UCSD-AML1 (cell line): ENCODE measurements at regions not wholly inside any gene's neighbourhood (a gene's known extent, or its start where the extent isn't known, plus 50 kb on each side); places are given as distances from the start of the nearest gene placed in this dataset.

ENCODE experiments used
- DNase-seq: peaks from one replicate; lab custom pipeline; 2025; ENCODE audit not compliant: unreplicated experiment; lab: John Stamatoyannopoulos, UW

GRCh38 chr4:1479454-1479853 is 73.2 kb upstream of the NKX1-1 start:
- DNase-seq: no peak

- no peak for DNase-seq
Observed at GRCh38 chr4:1478766-1479355, 72.6 kb upstream of the NKX1-1 start.

GRCh38 chr4:1477045-1477840 is 71.0 kb upstream of the NKX1-1 start:
- no peak for DNase-seq

GRCh38 chr4:1476140-1476513 is 69.9 kb upstream of the NKX1-1 start:
- no peak for DNase-seq

DNA sequence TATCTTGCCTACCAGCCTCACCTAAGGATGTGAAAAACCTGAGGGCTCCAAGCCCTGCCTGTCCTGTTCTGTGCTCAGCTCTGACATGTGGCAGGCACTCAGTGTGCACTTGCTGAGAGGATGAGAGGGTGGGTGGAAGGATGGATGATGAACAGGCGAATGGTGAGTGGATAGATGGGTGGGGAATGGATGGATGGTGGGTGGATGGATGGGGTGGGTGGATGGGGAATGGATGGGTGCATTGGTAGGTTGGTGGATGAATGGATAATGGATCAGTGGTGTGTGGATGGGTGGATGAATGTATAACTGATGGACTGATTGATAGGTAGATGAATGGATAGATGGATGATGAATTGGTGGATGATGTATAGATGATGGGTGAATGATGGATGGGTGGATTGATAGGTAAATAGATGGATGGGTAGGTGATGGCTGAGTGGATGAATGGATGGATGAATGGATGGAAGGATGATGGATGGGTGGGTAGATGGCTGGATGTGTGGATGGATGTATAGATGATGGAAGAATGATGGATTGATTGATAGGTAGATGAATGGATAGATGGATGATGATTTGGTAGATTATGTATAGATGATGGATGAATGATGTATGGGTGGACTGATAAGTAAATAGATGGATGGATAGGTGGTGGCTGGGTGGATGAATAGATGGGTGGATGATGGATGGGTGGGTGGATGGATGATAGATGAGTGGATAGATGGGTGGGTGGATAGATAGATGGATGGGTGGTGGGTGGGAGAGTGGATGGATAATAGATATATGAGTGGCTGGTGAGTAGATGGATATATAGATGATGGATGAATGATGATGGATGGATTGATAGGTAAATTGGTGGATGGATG is 69.3 kb upstream of the NKX1-1 start:
- DNase-seq: no peak

- DNase-seq: no peak
Observed at GRCh38 chr4:1474126-1475090, 68.2 kb upstream of the NKX1-1 start.

DNA sequence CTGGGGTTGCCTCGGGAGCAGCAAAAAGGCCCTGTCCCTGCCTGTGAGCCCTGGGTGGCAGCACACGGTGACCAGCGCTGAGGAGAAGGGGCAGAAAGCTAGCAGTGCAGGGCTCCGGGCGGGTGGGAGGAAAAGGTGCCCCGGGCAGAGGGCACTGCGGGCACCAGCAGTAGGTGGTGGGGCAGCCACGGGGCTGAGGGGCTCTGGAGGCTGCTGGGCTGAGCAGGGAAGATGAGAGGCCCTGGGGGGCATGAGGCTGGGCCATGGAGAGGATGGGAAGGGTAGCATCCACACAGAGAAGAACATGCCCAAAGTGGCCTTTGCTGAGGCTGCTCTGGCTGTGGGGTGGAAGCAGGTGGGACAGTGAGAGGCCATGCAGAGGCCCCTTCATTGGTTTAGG is 67.5 kb upstream of the NKX1-1 start:
- DNase-seq: no peak

- DNase-seq: no peak
Observed at GRCh38 chr4:1472911-1473518, 66.8 kb upstream of the NKX1-1 start.

- no peak for DNase-seq
Observed at GRCh38 chr4:1472148-1472797, 66.0 kb upstream of the NKX1-1 start.

DNA sequence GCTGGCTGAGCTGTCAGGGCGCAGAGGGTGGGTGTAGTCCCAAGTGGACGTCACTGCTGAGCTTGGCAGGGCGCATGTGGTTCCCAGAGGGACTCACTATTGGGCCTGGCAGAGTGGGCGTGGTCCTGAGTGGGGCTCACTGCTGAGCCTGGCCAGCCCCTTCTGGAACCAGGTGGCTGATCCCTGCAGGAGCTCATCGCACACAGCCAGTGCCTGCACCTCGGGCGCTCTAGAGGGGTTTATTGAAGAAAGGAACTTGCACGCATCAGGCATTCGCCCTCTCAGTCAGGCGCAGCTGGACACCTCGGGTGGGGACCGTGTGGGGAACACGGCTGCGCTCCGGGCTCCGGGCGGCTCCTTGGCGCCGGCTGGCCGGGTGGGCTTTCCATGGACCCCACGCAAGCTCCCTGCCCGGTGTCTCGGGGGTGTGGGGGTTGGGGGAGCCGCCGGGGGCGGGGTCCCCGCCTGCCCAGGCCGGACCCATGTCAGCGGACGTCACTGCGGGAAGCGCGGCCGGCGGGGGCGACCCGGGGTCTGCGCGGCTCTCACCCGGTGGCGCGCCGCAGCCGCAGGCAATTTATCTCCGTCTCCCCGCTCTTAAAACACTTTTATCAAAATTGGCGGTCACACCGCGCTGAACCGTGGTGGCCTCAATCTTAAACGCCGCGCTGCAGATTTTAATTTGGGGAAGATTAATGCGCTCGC is 65.4 kb upstream of the NKX1-1 start:
- DNase-seq: no peak

DNA sequence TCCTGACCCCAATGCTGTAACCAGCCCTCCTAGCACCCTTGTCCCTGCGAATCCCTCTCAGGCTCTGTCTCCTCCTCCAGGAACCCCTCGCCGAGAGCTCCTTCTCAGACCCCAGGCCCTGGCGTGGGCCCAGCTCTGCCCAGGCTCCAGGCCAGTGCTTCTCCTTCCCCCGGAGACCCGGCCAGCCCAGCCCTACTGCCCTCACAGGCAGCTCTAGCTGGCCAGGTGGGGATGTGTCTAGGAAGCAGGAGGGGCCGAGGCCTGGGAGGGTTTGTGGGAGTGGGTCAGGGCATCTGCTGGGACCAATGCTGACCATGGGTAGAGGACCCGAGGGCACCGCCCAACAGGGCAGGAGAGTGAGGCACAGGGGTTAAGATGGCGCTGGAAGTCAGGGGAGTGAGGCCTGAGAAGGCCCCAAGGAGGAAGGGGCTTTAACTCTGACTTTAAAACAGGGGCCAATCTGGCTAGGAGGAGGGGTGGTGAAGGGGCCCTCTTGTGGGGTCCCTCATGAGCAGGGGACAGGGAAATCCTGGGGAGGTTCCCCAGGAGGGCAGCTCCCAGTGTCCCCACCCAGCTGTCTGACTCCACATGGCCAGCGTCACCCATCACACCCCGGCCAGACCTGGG is 64.7 kb upstream of the NKX1-1 start:
- DNase-seq: no peak

DNA sequence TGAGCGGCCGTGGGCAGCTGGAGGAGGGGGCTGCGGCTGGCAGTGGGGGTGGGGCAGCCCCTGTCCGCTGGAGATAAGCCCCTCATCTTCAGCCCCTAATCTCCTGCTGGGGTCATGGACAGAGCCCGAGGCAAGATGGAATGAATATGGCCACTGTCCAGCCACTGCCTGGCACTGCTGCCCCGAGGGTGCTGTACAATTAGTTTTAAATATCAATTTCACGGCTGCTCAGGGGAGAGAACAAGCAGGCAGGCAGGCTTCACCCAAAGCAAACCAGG is 64.1 kb upstream of the NKX1-1 start:
- DNase-seq: no peak

- DNase-seq: no peak
Observed at GRCh38 chr4:1469607-1470392, 63.6 kb upstream of the NKX1-1 start.

- DNase-seq: no peak
Observed at GRCh38 chr4:1469043-1469442, 62.8 kb upstream of the NKX1-1 start.

- no peak for DNase-seq
Observed at GRCh38 chr4:1467581-1468458, 61.6 kb upstream of the NKX1-1 start.

DNA sequence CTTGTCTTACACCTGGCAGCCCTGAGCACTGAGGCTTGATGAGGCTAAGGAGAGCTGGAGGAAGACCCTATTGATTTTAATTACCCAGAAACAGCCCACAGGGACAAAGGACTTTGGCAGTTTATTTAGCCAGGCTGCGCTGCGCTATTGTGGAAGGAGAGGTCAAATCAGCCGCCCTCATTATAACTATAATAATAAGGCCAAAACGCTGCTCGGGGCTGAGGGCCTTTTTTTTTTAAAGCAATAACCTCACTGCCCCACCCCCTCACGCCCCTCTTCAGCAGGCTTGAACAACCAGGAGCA is 60.6 kb upstream of the NKX1-1 start:
- no peak for DNase-seq

DNA sequence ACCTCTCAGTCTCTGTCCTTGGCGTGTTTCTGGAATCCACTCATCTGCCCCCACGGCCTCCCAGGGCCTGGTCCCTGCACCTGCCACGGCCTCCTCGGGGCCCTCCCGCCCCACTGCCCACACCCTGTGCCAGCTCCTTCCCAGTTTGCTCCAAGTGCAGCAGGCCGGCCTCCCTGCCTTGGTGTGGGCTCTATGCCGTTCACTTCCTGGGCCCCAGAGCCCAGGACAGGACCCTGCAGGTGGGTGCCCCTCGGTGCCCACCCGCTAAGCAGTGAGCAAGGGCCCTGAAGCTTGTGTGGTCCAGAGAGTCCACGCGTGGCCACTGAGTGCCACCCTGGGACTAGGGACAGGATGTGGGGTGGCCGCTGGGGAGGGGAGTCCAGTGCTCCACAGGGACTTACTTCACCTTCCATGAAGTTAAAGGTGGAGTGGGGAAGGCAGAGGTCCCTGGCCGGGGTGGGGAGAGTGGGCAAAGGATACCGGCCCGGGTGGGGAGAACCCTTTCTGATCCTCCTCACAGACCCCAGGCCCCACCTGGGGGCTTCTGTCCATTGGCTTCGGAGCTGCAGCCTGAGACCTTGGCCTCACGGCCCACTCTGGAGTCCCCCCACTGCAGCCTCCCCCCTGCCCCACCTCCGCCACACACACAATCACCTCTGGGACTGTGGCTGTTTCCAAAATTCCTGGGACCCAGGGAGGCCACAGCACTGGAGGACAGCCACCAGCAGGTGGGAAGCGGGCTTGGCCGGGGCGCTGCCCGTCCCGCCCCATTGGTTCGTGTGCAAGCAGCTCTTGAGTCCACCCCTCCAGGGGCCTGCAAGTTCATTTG is 60.0 kb upstream of the NKX1-1 start:
- DNase-seq: no peak
